Fibroblast of lung (primary cell): ENCODE measurements at regions not wholly inside any gene's neighbourhood (a gene's known extent, or its start where the extent isn't known, plus 50 kb on each side); places are given as distances from the start of the nearest gene placed in this dataset.

Experiments
- DNase-seq, 2 donors: peaks; one replicate each; pipeline versions ENCODE4 v3.0.0 to v3.0.0-alpha.2; 2010; ENCODE audit warnings: low read depth in 2 of 2
- H2AFZ ChIP-seq: 2 replicates; pipeline ENCODE4 v1.5.1; 2012; ENCODE audit warnings: low read length, control low read depth, inconsistent platforms
- H3K27ac ChIP-seq: 2 replicates; pipeline ENCODE4 v1.5.1; 2011; ENCODE audit warnings: low read length, control low read depth; ENCODE audit not compliant: insufficient read depth
- H3K27me3 ChIP-seq: 2 replicates; pipeline ENCODE4 v1.5.1; 2011; ENCODE audit warnings: mild to moderate bottlenecking, low read length; ENCODE audit not compliant: control insufficient read depth, insufficient read depth
- H3K36me3 ChIP-seq: 2 replicates; pipeline ENCODE4 v1.5.1; 2011; ENCODE audit warnings: low read length; ENCODE audit not compliant: control insufficient read depth, insufficient read depth
- H3K4me1 ChIP-seq: 2 replicates; pipeline ENCODE4 v1.5.1; 2011; ENCODE audit warnings: low read length; ENCODE audit not compliant: control insufficient read depth, insufficient read depth; ENCODE audit errors: extremely low read depth
- H3K4me2 ChIP-seq: 2 replicates; pipeline ENCODE4 v1.5.1; 2011; ENCODE audit warnings: low read length, control low read depth; ENCODE audit not compliant: insufficient read depth; ENCODE audit errors: extremely low read depth
- H3K4me3 ChIP-seq, 4 experiments: fragments of 200-600 bp in 1 of 4; sonication (generic) in 1 of 4; replicated peaks in 1 of 4; 2 replicates each; pipeline ENCODE4 v1.5.1; 2011 to 2016; ENCODE audit warnings: low read length in 4 of 4, low read depth in 3 of 4, mild to moderate bottlenecking in 3 of 4, control low read depth in 2 of 4, inconsistent platforms in 1 of 4, mixed read lengths in 1 of 4; ENCODE audit not compliant: insufficient read depth in 1 of 4; ENCODE audit errors: control extremely low read depth in 1 of 4
- H3K79me2 ChIP-seq: 2 replicates; pipeline ENCODE4 v1.5.1; 2012; ENCODE audit warnings: mild to moderate bottlenecking, low read length, inconsistent platforms; ENCODE audit not compliant: control insufficient read depth, insufficient read depth
- H3K9ac ChIP-seq: 2 replicates; pipeline ENCODE4 v1.5.1; 2011; ENCODE audit warnings: mild to moderate bottlenecking, low read length, control low read depth; ENCODE audit not compliant: insufficient read depth
- H3K9me3 ChIP-seq: 2 replicates; pipeline ENCODE4 v1.5.1; 2012; ENCODE audit warnings: low read depth, low read length; ENCODE audit not compliant: control insufficient read depth, insufficient read depth
- H4K20me1 ChIP-seq: 2 replicates; pipeline ENCODE4 v1.5.1; 2011; ENCODE audit warnings: low read length; ENCODE audit not compliant: control insufficient read depth, insufficient read depth; ENCODE audit errors: extremely low read depth
- EZH2 ChIP-seq: IDR thresholded peaks from 2 replicates; pipeline ENCODE4 v1.5.1; 2012; ENCODE audit warnings: low read length, control low read depth, mild to moderate bottlenecking; ENCODE audit errors: missing control alignments
- TF ChIP-seq, protein P1 (sequence below), 2 donors: IDR thresholded peaks in 1 of 2; conservative IDR thresholded peaks in 1 of 2; 1 replicate in 1 of 2; 2 replicates in 1 of 2; pipeline ENCODE4 v1.5.1; 2011 to 2012; ENCODE audit warnings: low read length in 2 of 2, control low read depth in 1 of 2, inconsistent platforms in 1 of 2, low read depth in 1 of 2, mild to moderate bottlenecking in 1 of 2

DNA sequence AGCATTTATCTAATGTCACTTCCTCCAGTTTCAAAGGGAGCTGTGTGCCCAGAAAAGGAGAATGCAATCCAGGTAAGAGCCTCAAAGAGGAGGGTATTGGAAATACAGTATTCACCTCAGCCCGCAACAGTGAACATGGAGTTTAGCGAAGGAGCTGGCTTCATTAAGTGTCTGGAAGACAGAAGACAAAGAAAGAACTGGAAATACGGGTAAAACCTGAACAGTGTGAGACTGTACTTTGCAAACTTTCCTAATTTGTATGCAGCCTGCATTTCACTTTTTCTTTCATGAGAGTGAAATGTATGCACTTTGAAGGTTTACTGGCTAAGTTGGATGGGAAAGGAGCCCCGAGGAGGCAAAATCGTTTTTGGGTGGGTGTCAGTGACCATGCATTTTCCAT lies 478.4 kb downstream of the HS3ST3B1 start:
- Histone ChIP-seq H3K79me2 (no peaks in the 10 kb centered on the region), H3K9ac (no peak overlapping the region), H3K36me3 (no peaks in the 10 kb centered on the region), H2AFZ (no peak overlapping the region), H3K4me2 (no peak overlapping the region), H4K20me1 (no peaks in the 10 kb centered on the region), H3K4me3 (no peak overlapping the region), H3K27me3 (peaks cover 3% of the 10 kb centered on the region), H3K27ac (no peak overlapping the region), H3K9me3 (no peaks in the 10 kb centered on the region), H3K4me1 (no peaks in the 10 kb centered on the region)
- DNase-seq = no peak
- TF ChIP-seq, protein P1, sequence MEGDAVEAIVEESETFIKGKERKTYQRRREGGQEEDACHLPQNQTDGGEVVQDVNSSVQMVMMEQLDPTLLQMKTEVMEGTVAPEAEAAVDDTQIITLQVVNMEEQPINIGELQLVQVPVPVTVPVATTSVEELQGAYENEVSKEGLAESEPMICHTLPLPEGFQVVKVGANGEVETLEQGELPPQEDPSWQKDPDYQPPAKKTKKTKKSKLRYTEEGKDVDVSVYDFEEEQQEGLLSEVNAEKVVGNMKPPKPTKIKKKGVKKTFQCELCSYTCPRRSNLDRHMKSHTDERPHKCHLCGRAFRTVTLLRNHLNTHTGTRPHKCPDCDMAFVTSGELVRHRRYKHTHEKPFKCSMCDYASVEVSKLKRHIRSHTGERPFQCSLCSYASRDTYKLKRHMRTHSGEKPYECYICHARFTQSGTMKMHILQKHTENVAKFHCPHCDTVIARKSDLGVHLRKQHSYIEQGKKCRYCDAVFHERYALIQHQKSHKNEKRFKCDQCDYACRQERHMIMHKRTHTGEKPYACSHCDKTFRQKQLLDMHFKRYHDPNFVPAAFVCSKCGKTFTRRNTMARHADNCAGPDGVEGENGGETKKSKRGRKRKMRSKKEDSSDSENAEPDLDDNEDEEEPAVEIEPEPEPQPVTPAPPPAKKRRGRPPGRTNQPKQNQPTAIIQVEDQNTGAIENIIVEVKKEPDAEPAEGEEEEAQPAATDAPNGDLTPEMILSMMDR (conservative IDR thresholded peaks at IDR 0.05 in 1 of 2, IDR thresholded peaks at IDR 0.05 in 1 of 2; ENCODE audit: low read depth in 1 of 2, low read length in 2 of 2) = no peak
- TF ChIP-seq EZH2 = no peak

DNA sequence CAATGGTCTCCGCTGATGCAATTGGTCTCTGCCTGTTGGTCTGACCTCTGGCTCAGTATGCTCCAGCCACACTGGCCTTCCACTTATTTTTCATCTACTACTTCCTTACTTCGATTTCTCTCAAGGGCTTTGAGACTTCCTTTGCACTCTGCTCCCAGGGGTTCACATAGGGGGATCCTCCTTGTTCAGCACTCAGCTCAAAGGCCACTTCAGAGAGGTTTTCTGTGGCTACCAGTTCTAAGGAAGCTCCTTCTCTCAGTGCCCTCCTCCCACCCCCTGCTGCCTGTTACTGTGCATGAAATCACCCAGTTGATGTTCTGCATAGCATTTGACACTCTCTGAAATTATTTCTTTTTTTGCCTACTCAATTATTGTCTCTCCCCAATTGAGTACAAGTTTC lies 476.4 kb downstream of the HS3ST3B1 start:
- Histone ChIP-seq H4K20me1 (no peaks in the 10 kb centered on the region), H3K27ac (no peak overlapping the region), H3K9ac (no peak overlapping the region), H2AFZ (no peak overlapping the region), H3K79me2 (no peaks in the 10 kb centered on the region), H3K4me2 (no peak overlapping the region), H3K9me3 (no peaks in the 10 kb centered on the region), H3K4me1 (no peaks in the 10 kb centered on the region), H3K4me3 (no peak overlapping the region), H3K27me3 (peaks cover 3% of the 10 kb centered on the region), H3K36me3 (no peaks in the 10 kb centered on the region)
- no peak for TF ChIP-seq EZH2
- TF ChIP-seq, protein P1 (conservative IDR thresholded peaks at IDR 0.05 in 1 of 2, IDR thresholded peaks at IDR 0.05 in 1 of 2; ENCODE audit: low read depth in 1 of 2, low read length in 2 of 2) = no peak
- no peak for DNase-seq

DNA sequence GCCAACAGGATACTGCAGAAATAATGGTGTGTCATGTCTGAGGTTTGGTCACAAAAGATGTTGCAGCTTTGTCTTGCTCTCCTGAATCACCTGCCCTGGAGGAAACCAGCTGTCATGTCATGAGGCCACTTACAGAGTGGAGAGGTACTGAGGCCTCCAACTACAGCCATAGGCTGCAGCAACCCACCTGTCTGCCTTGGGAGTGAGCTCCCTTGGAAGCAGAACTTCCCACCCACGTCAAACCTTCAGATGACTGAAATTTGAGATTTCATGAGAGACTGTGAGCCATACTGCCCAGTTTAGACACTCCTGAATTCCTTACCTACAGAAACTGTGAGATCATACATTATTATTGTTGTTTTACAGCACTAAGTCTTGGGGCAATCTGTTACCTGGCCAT lies 475.9 kb downstream of the HS3ST3B1 start:
- no peaks in the 10 kb centered on the region for H4K20me1 ChIP-seq
- no peak overlapping the region for H3K4me2 ChIP-seq
- H3K4me3 ChIP-seq = no peak overlapping the region
- H3K4me1 ChIP-seq = no peaks in the 10 kb centered on the region
- H3K79me2 ChIP-seq = no peaks in the 10 kb centered on the region
- no peaks in the 10 kb centered on the region for H3K9me3 ChIP-seq
- H2AFZ ChIP-seq = no peak overlapping the region
- peak in 1 of 2 donors; percentile 8 for DNase-seq
- H3K27ac ChIP-seq = no peak overlapping the region
- no peak for TF ChIP-seq EZH2
- TF ChIP-seq, protein P1 (conservative IDR thresholded peaks at IDR 0.05 in 1 of 2, IDR thresholded peaks at IDR 0.05 in 1 of 2; ENCODE audit: low read depth in 1 of 2, low read length in 2 of 2) = no peak
- H3K27me3 ChIP-seq = peaks cover 3% of the 10 kb centered on the region
- H3K9ac ChIP-seq = no peak overlapping the region
- no peaks in the 10 kb centered on the region for H3K36me3 ChIP-seq
